ENCODE measurements at regions not wholly inside any gene's neighbourhood (a gene's known extent, or its start where the extent isn't known, plus 50 kb on each side); places are given as distances from the start of the nearest gene placed in this dataset.

GRCh38 chr3:21132896-21133295 lies 618.1 kb downstream of the ZNF385D start:
- no peak for DNase-seq

GRCh38 chr3:21120826-21121225 lies 630.2 kb downstream of the ZNF385D start:
- no peak for DNase-seq

DNA sequence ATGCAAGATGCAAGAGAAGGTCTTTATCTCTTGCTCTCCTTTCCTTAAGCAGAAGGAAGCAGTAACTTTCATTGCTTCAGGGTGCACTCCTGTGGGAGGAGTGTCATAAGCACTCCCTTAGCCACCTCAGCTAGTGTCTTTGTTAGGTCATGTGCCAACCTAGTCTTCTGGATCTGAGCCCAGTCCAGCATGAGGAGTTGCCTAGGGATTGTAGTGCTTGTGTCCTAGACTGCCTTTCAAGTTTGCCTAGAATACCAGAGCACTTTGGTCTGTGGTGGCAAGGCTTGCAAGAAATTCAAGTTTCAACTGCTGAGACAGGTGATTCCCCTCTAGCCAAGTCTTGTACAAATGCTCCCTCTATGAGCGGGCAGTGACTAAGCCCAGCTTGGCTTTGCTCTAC lies 633.6 kb downstream of the ZNF385D start:
- DNase-seq = no peak

DNA sequence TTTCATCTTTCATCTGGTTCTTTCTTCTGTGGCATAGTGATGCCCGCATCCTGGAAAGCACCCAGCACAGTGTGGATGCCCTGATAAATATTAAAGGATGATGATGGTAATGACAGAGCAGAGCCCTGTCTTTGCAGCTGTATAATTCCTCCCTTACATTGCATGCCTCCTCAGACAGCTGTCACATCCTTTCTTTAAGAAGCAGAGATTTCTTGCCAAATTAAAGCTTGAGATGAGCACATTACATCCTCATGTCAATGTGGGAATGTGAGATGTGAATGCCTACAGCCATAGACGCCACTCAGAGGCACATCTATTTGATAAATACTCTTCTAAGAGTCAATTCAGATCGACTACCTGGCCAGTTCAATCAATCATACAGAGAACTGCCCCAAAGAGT lies 642.0 kb downstream of the ZNF385D start:
- DNase-seq = no peak

DNA sequence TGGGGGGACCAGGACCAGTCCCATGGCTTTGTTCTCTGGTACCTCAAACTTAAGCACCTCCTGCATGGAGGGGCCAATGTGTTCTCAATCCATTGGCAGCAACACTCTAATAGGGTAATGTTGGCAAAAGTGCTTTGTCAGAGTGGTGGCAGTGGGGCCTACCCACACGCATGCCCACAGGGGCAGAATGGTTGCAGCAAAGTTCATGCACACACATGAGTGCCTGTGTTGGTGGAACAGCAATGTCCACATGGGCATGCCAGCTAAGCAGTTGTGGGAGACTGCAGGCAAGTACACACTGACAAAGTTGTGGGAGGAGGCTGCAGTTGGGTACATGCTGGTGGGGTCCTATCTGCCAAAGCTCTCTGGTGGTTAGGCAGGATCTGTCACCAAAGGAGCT lies 645.2 kb downstream of the ZNF385D start:
- DNase-seq = no peak

- no peak for DNase-seq
Observed at GRCh38 chr3:21100656-21101359, 650.2 kb downstream of the ZNF385D start.

GRCh38 chr3:21094686-21095085 lies 656.3 kb downstream of the ZNF385D start:
- DNase-seq = no peak

GRCh38 chr3:21073561-21073960 lies 677.4 kb downstream of the ZNF385D start:
- DNase-seq = no peak

DNA sequence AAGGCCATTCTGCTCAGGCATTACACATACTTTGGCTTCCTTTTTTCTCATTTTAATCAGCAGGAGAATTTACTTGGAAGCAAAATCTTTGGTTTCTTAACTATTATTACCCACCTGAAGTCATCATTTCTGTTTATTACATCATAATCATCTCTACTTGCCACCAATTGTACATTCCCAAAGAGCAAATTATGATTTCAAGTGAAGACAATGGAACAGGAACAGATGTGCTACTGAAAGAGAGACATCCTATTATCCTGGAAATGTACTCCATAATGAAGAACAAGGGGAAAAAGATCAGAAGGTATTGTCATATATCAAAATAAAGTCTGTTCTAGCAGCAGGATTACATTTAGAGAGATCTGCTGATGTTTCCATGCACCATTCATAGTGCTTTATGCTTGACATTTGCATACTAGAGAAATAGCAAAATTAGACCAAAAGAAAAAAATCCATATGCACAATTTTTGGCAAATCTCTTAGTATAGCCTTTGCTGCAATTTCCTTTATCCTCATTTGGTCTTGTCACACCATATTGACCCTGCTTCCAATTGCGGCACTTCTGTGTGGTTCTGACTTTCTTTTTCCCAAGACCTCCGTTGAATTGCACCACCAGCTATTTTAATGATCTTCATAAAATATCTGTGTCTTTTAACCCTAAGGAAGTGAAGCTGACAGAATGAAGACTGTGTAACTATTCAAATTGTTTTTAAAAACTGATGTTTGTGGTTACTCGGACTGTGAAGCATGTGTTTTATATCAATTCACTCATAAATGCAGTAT lies 683.8 kb downstream of the ZNF385D start:
- DNase-seq = no peak

- DNase-seq = no peak
Observed at GRCh38 chr3:21062831-21063294, 688.1 kb downstream of the ZNF385D start.

- no peak for DNase-seq
Observed at GRCh38 chr3:21059404-21059803, 691.6 kb downstream of the ZNF385D start.

DNA sequence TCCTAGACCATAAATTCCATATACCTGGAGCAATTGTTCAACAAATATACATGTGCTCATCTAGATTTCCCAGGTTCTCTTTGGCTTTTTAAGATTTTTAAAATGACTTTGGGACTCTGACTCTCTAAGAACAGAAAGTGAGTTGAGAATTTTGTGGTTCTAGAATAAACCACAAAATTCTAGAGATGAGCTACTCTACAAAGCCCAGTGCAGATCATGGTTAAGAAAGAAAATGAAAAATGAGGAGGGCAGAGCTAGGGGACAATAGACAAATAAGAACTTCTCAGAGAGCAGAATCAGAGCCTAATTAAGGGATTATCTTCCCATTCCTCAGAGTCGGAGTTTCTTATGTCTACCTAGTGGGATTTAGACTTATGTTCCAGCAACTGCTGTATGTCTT lies 694.7 kb downstream of the ZNF385D start:
- DNase-seq = no peak

DNA sequence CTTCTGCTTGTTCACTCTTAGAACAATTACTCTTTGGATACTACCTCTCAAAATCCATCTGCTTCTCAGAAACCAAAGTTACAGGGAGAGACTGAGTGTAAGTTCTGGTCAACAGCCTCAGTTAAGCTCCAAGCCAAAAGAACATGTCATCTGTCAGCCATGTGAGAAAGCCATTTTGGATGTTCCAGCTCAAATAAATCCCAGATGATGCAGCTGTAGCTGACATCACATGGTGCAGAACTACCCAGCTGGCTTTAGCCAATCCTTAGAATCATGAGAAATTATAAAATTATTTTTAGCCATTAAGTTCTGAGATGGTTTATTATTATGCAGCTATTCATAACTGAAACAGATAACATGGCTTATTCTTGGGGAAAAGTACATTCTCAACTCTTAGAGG lies 696.0 kb downstream of the ZNF385D start:
- no peak for DNase-seq

GRCh38 chr3:21054064-21054463 lies 696.9 kb downstream of the ZNF385D start:
- no peak for DNase-seq

- DNase-seq = no peak
Observed at GRCh38 chr3:21049334-21050062, 701.5 kb downstream of the ZNF385D start.

GRCh38 chr3:21043139-21043538 lies 707.9 kb downstream of the ZNF385D start:
- DNase-seq = no peak

GRCh38 chr3:21042184-21042583 lies 708.8 kb downstream of the ZNF385D start:
- DNase-seq = no peak

- DNase-seq = no peak
Observed at GRCh38 chr3:21041621-21042020, 709.4 kb downstream of the ZNF385D start.

- DNase-seq = no peak
Observed at GRCh38 chr3:21036888-21037287, 714.1 kb downstream of the ZNF385D start.

GRCh38 chr3:21028412-21028811 lies 722.6 kb downstream of the ZNF385D start:
- DNase-seq = no peak

GRCh38 chr3:21024563-21024962 lies 726.4 kb downstream of the ZNF385D start:
- no peak for DNase-seq

DNA sequence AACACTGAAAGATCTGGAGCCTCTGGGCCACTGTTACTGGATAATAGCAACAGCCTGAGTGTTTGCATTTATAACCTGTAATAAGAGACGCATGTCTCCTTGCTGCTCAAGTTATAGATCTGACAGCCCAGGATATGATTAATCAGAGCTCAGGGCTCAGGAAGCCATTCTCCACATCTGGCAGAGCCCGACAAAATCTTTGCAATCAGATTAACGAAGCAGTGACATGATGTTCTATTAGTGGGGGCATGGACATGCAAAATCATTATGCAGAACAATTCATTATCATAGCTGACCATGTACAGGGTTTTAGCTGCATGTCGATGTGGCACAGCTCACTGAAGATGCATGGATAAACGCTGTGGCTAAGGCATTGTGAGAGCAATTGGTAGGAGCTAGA lies 730.3 kb downstream of the ZNF385D start:
- DNase-seq = no peak

DNA sequence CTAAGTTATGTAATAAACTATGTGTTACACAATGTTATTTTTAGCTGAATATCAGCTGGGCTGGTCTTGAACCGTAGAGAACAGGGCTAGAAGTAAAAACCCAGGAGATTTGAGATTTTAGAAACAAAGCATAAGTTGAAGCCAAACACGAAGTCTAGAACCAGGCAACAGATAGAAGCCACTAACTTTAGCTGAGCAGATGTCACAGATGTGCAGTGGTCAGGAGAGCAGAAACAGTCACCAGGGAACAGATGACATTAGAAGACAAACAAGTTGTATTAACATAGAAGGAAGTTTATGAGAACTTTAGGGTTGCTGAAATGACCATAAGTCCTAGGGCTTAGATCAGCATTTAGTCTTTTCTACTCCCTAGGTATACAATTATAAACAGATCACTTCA lies 731.0 kb downstream of the ZNF385D start:
- no peak for DNase-seq

Data from NCI-H1092 (cell line).